AG10803 (cell line): ENCODE measurements at regions not wholly inside any gene's neighbourhood (a gene's known extent, or its start where the extent isn't known, plus 50 kb on each side); places are given as distances from the start of the nearest gene placed in this dataset.

Experiments
- DNase-seq: peaks from one replicate; pipeline ENCODE4 v3.0.0; 2010; ENCODE audit warnings: low read depth
- H3K4me3 ChIP-seq: 2 replicates; pipeline ENCODE4 v1.5.1; 2011; ENCODE audit warnings: mild to moderate bottlenecking, low read length, control low read depth
- TF ChIP-seq, protein P1 (sequence below): conservative IDR thresholded peaks from 2 replicates; pipeline ENCODE4 v1.5.1; 2011; ENCODE audit warnings: mild to moderate bottlenecking, low read length, control low read depth, inconsistent platforms

DNA sequence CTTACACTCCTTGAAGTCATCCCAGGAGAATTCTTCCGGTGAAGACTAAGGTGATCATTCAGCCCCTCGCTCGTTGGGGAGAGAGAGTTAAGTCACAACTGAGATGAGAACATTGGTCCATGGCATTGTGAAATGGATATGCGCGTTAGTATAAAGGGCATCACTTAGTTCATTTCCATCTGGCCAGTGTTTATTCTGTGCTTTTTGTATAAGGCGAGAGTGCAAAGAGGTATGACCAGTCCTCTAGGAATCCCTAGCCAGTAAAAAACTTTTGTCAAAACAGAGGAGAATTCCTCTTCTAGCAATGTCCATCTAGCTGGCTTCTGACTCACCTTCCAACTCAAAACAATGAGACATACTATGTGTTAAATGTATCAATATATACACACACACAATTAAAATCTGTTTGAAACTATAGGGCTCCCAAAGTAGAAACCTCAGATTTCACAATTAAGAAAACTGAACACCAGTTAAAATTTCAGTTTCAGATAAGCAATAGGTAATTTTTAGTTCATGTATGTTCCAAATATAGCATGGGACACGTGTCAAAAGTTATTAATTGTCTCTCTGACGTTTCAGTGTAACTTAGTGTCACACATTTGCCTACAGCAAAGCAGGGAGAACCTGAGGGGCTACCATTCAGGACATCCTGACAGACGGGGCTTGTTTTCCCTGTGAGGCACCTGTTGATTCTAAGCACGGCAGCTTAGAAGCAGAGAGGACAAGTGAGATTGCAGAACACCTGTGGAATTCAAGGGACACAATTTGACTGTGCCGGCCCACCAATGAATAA lies 158.9 kb downstream of the KLF6 start:
- peak; percentile 43 for DNase-seq
- TF ChIP-seq, protein P1, sequence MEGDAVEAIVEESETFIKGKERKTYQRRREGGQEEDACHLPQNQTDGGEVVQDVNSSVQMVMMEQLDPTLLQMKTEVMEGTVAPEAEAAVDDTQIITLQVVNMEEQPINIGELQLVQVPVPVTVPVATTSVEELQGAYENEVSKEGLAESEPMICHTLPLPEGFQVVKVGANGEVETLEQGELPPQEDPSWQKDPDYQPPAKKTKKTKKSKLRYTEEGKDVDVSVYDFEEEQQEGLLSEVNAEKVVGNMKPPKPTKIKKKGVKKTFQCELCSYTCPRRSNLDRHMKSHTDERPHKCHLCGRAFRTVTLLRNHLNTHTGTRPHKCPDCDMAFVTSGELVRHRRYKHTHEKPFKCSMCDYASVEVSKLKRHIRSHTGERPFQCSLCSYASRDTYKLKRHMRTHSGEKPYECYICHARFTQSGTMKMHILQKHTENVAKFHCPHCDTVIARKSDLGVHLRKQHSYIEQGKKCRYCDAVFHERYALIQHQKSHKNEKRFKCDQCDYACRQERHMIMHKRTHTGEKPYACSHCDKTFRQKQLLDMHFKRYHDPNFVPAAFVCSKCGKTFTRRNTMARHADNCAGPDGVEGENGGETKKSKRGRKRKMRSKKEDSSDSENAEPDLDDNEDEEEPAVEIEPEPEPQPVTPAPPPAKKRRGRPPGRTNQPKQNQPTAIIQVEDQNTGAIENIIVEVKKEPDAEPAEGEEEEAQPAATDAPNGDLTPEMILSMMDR, result no peak
- no peak overlapping the region for H3K4me3 ChIP-seq

DNA sequence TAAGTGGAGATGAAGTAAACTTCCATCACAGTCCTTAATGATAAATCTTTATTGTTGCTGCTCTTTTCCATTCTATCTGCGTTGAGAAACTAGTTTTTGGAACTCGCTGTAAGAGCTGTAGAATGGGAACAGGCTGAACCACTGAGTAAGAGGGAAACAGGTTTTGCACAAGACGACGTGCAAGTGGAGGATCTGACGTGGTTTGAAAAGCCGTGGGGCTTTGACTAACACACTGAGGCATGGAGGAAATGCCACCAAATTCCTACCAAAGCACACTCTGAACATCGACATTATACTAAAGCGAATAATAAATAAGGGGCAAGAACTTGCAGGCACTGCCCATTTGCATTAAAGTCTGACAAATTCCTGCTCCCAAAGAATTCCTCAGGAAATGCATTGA lies 160.6 kb downstream of the KLF6 start:
- peak; percentile 8 for DNase-seq
- H3K4me3 ChIP-seq, result no peak overlapping the region
- TF ChIP-seq, protein P1, result no peak

DNA sequence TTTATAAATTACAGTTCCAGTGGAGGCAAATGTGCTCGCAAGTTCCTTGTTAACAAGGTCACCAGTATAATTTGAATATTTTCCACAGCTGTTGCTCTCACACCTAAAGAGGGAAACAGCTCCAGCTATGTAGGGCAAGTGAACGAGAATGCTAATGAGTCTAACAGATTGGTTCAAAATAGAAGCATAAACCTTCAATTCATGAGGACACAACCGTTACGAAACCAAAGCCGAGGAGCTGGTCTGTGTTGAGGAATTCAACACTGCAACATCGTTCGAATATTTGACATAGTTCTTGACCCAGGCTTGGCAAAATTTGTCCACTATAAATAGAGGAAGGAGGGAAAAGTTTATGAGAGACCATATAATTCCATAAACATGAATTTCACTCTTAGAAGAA lies 161.3 kb downstream of the KLF6 start:
- DNase-seq, result peak; percentile 79
- no peak overlapping the region for H3K4me3 ChIP-seq
- TF ChIP-seq, protein P1, result no peak

DNA sequence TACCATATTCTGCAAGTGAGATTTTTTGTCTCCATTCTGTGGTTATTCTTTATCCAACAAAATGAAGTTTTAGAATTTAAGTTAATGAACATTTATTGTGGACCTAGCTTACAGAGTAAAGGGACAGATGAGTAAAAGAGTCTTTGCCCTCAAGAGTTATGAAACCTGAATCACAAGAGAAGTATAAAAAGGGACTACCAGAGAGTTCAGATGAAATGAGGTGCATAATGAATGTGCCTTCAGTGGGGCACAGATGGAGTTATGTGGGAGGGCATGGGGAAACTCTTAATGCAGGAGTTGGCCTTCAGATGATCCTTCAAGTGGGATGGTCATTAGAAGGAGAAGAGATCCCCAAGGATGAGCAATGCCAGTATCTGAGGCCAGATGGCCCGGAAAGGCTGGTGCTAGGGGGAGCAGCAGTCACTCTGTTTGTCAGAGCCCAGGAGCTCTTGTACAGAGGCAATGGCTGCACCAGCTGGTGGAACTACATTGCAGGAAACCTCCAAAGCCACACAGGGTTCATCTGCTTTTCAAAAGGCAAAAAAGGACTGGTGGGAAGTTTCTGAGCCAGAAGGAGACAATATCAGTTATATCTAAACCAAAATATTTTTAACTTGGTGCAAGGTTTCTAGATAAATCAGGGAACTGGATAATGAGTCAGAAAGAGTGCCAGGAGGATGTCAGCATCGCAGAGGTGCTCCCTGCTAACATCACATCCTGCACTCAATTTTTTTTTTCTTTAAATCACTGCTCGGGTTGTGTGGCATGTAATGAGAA lies 162.0 kb downstream of the KLF6 start:
- no peak overlapping the region for H3K4me3 ChIP-seq
- DNase-seq, result peak; percentile 8

DNA sequence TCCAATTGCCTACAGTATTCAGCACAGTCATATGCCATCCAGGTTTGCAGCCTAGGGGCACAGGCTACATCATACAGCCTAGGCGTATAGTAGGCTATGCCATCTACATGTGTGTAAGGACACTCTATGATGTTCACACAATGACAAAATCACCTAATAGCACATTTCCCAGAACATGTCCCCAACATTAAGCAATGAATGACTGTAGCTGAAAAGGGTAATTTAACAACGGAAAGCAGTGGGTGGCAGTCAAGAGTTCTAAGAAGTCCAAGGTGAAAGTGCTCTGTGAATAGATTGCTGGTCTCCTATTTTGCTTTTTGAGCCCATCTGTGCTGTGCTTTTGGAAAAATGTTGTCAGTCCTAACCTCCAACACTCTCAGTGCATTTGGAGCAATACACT lies 162.6 kb downstream of the KLF6 start:
- H3K4me3 ChIP-seq, result no peak overlapping the region
- TF ChIP-seq, protein P1, result no peak
- no peak for DNase-seq

More for the DNA sequence above, 162.0 kb downstream of the KLF6 start:
- TF ChIP-seq, protein P1, result no peak

DNA sequence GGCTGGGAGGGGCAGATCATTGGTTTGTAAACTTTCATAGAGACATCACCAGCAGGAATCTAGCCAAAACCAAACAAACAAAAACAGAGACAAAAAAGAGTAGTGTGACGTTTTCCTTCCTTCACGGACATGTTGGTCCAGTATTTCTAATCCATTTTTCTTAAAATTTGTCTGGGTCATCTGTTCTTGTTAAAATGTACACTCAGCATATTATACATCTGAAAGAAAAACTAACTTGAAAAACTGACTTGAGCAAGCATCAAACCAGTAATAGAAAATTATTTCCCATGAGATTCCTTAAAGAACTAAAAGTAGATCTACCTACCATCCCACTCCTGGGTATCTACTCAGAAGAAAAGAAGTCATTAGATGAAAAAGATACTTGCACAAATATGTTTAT lies 164.2 kb downstream of the KLF6 start:
- H3K4me3 ChIP-seq, result no peak overlapping the region
- no peak for DNase-seq
- TF ChIP-seq, protein P1, result no peak
